Spleen (tissue), 7 donors: ENCODE measurements at regions not wholly inside any gene's neighbourhood (a gene's known extent, or its start where the extent isn't known, plus 50 kb on each side); places are given as distances from the start of the nearest gene placed in this dataset.

Experiments used
- CTCF ChIP-seq, 11 experiments: fragments of 200-600 bp in 7 of 11; fragments of 450-650 bp in 4 of 11; sonication (generic) in 4 of 11; IDR thresholded peaks in 8 of 11; conservative IDR thresholded peaks in 3 of 11; 1 replicate in 7 of 11; 2 replicates in 4 of 11; pipeline versions ENCODE4 v1.4.0 to v1.8.0; 2016 to 2021; ENCODE audit warnings: antibody characterized with exemption in 11 of 11, inconsistent platforms in 4 of 11, mild to moderate bottlenecking in 1 of 11
- POLR2A ChIP-seq, 3 donors: fragments of 450-650 bp; IDR thresholded peaks; one replicate each; pipeline ENCODE4 v1.5.1; 2017; ENCODE audit warnings: antibody characterized with exemption in 3 of 3, mild to moderate bottlenecking in 1 of 3
- donor health status: DM: no; HTN: no; CAD: no; lungs with moderate emphysema.
- donor health status: DM: no; HTN: no; CAD: no.
- donor health status: DM: no; HTN: no; CAD: no.

GRCh38 chrX:112359906-112360305 is 277.3 kb upstream of the TRPC5 start:
- TF ChIP-seq CTCF (IDR thresholded peaks at IDR 0.05 in 8 of 11, conservative IDR thresholded peaks at IDR 0.05 in 3 of 11) (no peak), POLR2A (IDR thresholded peaks at IDR 0.05) (no peak)
